Glomerular visceral epithelial cell (primary cell): ENCODE measurements at regions not wholly inside any gene's neighbourhood (a gene's known extent, or its start where the extent isn't known, plus 50 kb on each side); places are given as distances from the start of the nearest gene placed in this dataset.

Source experiments
- DNase-seq: peaks from one replicate; pipeline ENCODE4 v3.0.0-alpha.2; 2016; ENCODE audit errors: extremely low spot score

DNA sequence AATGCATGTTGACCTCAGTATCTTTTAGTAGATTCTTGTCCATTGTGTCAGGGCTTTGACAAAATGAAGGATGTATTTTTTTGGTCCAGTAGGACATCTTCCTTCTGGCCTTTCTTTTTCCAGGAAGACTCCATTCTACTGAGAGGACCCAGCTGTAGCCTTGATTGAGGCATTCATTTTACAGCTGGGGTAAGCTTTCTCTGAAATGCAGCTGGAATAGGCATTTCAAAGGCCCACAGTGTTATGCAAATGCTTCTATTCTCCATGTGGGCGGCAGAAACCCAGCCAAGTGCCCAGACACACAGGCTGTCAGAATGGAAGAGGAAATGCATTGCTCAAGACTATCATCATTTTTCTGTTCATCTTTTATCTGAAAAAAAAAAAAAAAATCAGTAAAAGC is 629.0 kb upstream of the CDH8 start:
- DNase-seq, result no peak

DNA sequence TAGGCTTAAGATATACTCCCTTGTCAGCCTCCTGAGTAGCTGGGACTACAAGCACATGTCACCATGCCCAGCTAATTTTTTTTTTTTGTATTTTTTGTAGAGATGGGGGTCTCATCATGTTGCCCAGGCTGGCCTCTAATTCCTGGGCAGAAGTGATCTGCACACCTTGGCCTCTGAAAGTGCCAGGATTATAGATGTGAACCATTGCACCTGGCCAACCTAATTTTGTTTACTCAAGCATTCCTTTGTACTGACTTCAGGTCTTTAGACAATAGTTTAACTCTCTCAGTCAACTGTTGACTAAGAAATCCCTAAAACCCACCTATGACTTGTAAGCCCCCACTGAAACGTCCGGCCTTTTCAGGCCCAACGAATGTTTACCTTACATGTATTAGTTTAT is 628.3 kb upstream of the CDH8 start:
- no peak for DNase-seq

DNA sequence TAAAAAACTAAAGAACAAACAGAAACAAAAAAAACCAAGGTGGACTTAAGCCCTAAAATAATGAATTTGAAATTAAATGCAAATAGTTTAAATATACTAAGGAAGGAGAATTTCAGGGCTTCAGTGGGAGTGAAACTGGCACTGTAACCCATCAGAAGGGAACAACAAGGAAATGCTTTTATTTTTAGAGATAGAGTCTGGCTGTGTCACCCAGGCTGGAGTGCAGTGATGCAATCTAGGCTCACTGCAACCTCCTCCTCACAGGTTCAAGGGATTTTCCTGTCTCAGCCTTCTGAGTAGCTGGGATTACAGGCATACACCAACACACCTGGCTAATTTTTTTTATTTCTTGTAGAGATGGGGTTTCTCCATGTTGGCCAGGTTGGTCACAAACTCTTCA is 625.2 kb upstream of the CDH8 start:
- DNase-seq, result no peak

DNA sequence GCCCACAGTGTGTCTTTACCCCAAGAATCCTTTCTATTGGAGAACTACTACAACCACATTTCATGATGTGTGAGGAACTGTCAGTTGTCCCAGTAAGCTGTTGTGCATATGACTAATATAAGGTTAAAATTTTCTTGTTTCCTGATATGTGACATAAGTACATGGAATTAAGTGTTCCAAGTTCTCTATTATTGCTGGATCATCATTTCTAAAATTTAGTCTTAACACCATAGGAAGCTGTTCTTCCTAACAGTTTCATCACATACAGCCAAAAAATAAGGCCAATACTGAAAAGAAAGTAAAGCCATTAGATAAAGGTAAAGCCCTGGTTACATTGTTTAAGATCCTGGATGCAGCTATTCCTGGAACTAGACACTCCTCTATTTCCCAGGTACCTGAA is 620.9 kb upstream of the CDH8 start:
- no peak for DNase-seq

DNA sequence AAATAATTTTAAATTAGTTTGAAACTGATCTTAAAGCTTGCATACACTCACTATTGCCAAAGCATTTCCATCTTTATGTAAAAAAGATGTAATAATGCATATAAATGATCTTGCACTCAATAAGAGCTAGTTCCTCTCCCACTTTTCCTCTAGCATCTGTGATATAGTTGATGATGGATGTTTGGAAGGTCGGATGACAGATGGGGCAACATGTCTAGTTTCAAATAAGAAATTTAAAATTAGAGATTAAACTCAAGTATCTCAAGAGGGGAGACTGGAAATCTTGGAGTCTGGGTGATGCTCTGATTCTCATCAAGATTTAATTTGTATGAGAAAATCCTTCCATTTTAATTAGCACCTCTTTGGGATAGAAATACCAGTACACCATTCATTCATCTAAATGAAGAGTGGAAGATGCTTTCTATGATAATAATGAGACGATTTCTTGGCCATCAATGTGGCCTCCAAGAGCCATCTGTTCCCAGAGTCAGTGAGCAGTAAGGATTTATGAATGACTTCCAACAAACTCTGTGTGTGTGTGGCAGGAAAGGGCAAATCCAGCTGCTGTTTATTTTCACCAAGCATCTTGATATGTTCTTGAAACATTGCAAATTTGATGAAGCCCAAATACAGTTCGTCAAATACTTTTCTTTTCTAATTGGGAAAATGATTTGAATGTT is 616.3 kb upstream of the CDH8 start:
- no peak for DNase-seq

DNA sequence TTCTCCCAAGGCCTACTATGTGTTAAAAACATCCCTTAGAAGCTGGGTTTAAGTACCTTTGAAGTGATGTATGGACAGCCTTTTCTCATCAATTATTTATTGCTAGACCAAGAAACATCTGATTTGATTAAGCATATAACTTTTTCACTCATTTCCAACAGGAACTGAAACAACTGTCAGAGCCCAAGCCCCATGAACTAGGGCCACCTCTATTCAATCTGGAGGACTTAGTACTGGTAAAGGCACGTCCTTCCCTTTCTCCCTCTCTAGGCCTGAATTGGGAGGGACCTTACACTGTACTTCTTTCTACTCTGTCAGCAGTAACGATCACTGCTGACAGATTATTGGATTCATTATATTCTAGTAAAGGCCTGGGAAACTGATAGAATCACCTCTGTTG is 612.0 kb upstream of the CDH8 start:
- DNase-seq, result no peak

DNA sequence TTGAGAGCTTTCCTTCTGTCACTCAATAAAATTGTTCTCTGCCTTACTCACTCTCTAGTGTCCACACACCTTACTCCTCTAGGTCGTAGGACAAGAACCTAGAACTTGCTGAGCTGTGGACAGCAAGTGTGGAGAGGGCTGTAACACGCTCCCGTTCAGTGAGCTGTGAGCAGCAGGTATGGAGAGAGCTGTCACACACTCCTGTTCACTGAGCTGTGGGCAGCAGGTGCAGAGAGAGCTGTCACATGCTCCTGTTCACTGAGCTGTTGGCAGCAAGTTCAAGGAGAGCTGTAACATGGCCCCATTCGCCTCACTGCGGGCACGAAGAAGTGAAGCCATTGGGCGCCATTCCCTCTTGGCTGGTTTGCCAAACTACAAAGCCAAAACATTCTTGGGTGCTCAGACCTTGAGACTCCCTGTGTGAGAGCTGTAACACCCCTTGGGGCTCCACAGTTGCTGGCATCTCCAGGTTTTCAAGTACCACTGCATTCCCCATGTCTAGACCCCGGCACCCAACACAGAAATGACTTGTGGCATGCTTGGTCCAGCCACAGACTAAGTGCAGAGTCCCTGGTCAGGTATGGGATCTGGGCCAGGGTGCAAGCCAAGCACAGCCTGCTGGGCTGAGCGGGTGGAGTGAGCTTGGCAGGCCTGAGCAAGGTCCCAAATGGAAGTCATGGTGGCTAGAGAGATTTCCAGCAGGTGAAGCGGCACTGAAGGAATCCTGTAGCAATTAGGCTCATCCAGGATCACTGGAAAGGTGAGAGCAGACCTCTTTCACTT is 608.0 kb upstream of the CDH8 start:
- no peak for DNase-seq

DNA sequence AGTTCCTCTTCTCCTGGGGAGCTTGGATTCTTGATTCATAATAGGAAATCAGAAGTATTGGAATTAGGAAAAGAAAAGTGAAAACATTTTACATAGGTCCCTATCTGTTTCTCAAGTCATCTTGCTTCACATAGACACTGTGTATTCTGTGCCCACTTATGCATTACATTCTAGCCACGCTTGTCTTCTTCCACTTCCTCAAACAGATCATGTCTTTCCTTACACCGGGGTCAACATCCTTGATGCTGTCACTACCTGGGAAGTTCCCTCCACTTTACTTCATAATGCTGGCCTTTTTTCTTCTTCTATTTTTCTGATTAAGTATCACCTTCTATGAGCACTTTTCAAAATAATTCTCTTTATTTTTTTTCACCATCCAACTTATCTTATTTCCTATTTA is 606.4 kb upstream of the CDH8 start:
- DNase-seq, result no peak

DNA sequence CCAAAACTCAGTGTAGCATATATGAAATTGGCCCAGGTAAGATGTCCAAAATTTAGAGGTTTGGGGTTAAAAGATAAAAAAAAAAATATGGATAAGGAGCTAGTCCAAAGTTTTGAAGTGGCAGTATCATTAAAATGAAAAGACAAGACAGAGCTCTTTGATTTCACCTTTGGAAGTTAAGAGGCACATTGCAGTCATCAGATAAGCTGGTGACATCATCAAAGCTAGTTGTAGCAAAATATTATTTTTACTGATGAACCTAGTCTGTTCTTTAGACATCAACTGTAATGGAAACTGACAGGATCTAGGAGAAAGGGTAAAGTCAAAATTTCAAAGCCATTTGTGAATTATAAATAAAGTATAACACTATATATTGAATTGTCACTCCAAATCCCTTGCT is 603.7 kb upstream of the CDH8 start:
- no peak for DNase-seq

DNA sequence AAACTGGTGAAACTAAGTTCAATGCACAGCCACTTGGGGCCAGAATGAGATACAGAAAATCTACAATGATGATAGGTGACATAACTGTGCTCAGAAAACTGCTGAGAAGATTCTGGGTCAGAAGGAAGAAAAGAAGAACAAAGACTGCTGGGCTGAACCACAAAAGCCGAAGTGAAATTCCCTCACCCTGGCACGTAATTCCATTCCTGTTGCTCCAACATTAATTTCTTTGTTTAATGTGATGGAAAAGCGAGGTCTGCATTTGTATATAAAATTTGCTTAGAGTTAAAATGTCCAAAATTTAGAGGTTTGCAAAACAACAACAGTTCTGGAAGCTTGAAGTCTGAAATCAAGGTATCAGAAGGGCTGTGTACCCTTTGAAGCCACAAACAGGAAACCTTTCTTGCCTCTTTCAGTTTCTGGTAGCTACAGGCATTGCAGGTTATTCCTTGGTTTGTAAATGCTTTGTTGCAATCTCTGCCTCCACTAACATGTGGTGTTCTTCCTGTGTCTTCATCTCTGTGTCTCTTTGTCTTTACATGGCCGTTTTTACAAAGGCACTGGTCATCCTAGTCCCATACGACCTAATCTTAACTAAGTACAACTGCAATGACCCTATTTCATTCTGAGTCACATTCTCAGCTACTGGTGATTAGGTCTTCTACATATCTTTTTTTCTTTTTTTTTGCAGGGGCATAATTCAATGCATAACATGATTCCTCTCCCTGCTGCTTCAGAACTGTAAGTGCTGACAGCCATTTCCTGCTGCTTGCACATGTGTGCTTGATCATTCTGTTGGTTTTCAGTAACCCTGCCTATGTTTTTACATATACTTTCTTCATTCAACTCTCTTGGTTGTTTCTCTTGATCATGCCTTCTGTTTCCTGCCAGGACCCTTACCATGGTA is 603.0 kb upstream of the CDH8 start:
- DNase-seq, result no peak

DNA sequence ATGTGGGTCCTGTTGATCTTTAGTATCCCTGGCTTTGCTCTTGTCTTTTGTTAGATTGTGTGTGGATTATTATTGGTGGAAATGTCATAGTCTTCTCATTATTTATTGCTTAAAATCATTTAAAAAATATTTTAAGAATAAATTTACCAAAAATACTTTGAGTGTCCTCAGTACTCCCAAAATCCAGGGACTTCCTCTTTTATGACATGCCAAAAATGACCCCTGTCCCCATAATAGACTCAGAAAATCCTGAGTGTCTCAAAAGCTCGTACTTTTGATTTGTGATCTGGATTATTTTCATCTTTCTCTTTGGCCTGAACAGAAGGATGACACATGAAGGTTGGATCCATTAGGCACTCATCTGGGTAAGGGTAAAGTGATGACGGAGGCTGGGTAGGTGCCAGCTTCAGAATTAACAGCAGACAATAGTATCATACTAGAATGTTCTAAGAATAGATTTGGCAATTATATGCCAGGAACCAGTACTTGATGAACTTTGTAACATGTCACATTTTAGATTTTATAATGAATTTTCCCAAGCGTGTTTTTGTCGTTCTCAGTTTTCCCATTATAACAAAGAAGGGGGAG is 602.2 kb upstream of the CDH8 start:
- no peak for DNase-seq

DNA sequence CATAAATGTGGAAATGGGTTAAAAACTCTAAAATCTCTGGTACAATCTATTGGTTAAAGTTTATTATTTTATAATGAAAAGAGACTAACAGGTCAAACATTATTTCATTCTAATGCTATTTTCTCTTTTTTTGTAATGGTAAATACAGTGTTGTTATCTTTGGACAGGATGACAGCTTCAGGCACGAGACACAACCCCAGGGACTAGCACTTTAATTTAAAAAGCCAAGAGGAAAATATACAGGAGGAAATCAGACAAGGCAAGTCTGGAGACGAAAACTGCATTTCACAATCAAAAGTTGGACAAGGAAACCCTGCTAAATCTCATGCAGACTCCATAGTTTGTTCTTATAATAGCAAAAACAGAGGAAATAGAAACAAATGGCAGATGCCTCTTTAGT is 589.1 kb upstream of the CDH8 start:
- DNase-seq, result no peak

DNA sequence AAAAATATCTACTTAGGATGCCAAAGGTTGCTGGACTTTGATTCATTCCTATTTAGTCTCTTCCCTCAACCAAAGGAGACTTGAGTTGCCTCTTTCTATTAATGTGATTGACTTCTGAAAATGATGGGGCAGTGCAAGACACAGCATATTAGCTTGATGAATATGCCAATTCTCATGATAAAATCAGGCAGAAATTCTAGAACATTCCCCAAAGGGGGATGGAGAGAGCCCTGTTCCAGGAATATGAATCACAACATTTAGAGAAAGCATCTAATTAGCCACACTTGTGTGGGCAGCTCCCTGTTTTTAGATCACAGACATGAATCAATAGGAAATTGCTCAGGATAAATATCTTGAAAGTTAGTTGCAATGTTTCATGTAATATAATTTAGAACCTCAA is 584.0 kb upstream of the CDH8 start:
- DNase-seq, result no peak

DNA sequence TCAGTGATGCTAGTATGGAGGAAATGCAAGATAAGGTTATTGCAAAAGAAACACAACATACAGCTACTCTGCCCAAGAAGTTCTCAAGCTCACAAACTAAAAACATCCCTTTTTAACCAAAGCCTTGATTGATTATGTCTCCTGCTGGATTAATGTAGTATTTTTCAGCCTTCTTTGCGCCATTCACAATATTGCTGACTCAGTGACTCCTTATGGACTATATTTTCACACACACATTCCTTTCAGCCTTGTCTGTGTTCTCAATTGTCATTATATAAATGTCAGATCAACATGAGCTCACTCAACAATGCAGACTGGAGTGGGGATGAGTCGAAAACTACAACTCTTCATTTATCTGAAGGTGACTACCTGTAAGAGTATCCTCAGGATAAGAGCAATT is 579.3 kb upstream of the CDH8 start:
- DNase-seq, result no peak

DNA sequence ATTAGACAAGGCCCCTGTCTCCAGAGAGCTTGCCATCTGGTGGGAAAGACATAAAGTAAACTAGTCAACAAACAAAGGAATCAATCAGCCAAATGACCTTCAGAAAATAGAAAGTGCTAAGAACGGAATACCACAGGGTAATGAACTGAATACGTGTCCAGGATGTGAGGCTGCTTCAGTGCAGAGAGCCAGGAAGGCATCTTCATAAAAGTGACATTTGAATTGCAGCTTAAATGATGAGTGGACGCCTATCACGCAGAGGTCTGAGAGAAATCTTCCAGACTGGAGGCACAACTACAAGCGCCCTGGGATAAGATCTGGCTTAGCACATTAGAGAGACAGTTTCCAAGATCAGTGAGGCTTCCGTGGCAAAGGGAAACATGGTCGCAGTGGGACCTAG is 574.1 kb upstream of the CDH8 start:
- no peak for DNase-seq

DNA sequence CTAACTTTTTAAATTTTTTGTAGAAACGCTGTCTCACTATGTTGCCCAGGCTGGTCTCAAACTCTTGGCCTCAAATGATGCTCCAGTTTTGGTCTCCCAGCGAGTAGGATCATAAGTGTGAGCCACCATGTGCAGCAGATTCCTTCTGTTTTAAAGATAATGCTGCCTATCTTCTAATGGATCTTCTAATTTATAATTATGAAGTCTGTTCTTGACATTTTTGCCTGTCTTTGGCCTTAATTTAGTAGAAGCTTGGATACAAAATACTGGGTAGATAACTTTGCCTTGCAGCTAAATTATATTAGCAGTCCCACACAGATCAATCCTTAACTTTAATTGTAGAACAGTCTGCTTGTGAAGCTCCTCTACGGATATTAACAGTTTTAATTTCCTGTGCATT is 566.6 kb upstream of the CDH8 start:
- DNase-seq, result no peak

DNA sequence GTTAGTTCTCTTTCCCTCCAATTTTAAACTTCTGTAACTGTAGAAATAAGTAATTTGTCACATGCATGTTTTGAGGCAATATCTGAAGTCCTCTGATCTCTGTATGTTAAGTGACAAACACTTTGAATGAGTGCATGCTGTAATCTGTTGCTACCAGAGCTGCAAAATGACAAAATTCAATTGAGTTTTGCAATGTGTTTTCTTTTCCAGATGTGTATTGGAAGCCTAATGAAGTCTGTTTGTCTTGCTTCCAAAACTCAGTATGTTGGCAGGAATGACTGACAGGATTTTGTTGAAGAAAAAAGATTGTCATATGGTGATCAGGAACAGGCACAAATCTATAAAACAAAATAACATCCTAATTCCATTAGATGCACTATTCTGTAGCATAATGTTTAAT is 561.6 kb upstream of the CDH8 start:
- DNase-seq, result no peak

DNA sequence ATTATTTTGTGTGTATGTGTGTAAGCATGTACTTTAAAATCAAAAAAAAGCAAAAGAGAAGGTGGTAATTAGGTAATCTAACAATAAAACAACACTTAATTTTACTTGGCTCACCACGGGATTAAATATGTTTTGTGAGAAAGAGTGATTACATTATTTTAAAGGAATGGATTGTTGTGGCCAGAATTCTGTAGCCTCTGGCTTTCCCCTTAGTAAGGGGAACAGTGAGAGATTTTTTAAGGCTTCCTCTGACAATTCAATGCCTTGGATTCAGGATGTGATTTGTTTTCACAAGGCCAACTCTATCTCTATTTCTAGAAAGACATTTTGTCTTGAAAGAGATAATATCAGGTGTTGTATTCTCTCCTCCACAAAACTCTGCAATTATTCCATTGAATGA is 560.3 kb upstream of the CDH8 start:
- no peak for DNase-seq

DNA sequence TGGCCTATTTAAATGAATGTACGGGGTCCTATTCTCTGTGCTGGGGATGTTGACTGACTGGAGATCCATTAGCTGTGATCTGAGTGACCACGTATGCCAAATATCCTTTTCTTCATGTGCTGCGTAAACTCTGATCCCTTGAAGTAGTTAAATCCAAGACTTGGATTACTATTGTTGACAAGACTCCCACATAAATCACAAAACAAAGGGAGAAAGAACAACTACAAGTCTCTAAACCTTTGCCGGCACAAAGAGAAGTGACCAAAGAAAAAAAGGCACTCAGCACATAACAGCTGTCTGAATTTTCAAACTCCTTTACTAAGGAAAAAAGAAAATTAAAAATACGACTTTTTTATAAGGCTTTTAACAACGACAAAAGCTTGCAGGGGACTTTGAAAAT is 559.9 kb upstream of the CDH8 start:
- DNase-seq, result no peak

DNA sequence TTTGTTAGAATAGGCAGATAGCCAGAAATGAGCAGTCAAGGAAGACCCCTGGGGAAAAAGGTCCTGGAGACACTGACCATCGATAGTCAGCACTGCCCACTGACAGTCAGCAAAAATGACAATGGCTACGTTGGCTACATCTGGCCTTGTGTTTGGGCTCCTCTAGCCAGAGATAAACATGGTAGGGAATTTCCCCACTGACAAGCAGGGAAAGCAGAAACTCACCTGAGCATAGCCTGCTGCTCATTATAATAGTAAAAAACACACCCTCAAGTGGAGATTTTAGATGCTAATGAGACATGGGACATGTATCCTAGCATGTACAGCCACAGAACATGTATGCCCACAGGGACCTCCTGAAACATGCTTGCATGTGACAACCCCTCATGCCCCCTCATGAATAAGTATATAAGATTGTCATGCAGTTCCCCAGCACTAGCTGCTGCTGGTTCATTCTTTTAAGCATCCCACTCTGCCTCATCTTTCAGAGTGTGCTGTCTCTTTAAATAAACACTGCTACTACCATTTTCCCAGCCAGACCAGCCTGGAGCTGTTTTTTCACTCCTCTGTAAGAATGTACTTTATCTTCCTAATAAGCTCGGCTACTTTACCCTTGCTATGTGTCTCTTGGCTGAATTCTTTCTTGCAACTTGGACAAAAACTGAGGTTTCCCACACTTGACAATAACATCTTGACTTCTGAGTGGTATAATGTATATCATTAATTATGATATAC is 550.1 kb upstream of the CDH8 start:
- DNase-seq, result no peak

DNA sequence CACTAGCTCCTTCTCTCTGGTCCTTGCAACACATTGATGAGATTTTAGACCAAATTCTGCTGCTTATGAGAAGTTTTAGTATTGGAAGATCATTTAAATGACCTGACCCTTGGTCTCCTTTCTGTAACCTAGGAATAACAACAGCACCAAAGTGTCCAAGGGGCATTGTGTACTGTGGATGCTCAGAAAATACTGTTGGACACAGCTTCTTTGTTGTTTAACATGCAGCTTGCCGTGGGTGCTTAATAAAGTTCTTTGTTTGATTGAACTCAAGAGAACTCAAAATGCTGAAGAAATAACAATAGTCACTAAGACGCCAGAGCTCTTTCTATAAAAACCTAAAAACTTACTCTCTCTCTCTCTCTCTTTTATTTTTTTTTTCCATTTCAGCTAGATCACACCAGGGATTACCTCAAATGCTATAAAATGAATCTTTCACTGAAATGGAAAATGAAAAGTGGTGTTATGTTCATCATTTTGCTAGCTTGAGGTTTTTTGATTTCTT is 548.9 kb upstream of the CDH8 start:
- DNase-seq, result no peak
